Common myeloid progenitor, CD34-positive (primary cell): ENCODE measurements at regions not wholly inside any gene's neighbourhood (a gene's known extent, or its start where the extent isn't known, plus 50 kb on each side); places are given as distances from the start of the nearest gene placed in this dataset.

Experiments
- CTCF ChIA-PET: fragments of 350-600 bp; sonication (Branson Sonifier 250); formaldehyde crosslinking; loops from one replicate; lab custom pipeline; 2021; ENCODE audit warnings: antibody characterized with exemption; lab: Charles Lee
- POLR2A ChIA-PET: fragments of 350-600 bp; sonication (Branson Sonifier 250); formaldehyde crosslinking; loops from one replicate; lab custom pipeline; 2021; ENCODE audit warnings: antibody characterized with exemption; lab: Charles Lee
- DNase-seq, 3 donors: peaks; one replicate each; pipeline versions ENCODE4 v3.0.0 to v3.0.0-alpha.2; 2013
- H3K27ac ChIP-seq, 2 experiments: 1 replicate in 1 of 2; 2 replicates in 1 of 2; pipeline ENCODE4 v1.7.0; 2013; ENCODE audit warnings: inconsistent platforms in 2 of 2, low read length in 2 of 2, mild to moderate bottlenecking in 2 of 2, low read depth in 1 of 2, moderate library complexity in 1 of 2; ENCODE audit not compliant: severe bottlenecking in 2 of 2, insufficient read depth in 1 of 2, poor library complexity in 1 of 2
- H3K27me3 ChIP-seq, 5 experiments: replicated peaks in 2 of 5; 1 replicate in 3 of 5; 2 replicates in 2 of 5; pipeline versions ENCODE4 v1.6.1 to v1.7.0; 2013; ENCODE audit warnings: low read length in 4 of 5, mild to moderate bottlenecking in 2 of 5, moderate library complexity in 2 of 5, inconsistent platforms in 1 of 5; ENCODE audit not compliant: insufficient read depth in 5 of 5, control insufficient read depth in 4 of 5
- H3K36me3 ChIP-seq, 4 experiments: 1 replicate in 2 of 4; 2 replicates in 2 of 4; pipeline versions ENCODE4 v1.6.1 to v1.7.0; 2013; ENCODE audit warnings: low read length in 3 of 4, control low read depth in 1 of 4, mild to moderate bottlenecking in 1 of 4; ENCODE audit not compliant: control insufficient read depth in 4 of 4, insufficient read depth in 4 of 4
- H3K4me1 ChIP-seq, 4 experiments: 1 replicate in 3 of 4; 2 replicates in 1 of 4; pipeline versions ENCODE4 v1.6.1 to v1.7.1; 2013; ENCODE audit warnings: low read length in 3 of 4, mild to moderate bottlenecking in 3 of 4, control low read depth in 1 of 4, inconsistent platforms in 1 of 4, moderate library complexity in 1 of 4; ENCODE audit not compliant: control insufficient read depth in 4 of 4, insufficient read depth in 4 of 4; ENCODE audit errors: control extremely low read depth in 1 of 4
- H3K4me3 ChIP-seq, 7 experiments: 1 replicate in 4 of 7; 2 replicates in 3 of 7; pipeline versions ENCODE4 v1.5.1 to v1.7.0; 2013; ENCODE audit warnings: mild to moderate bottlenecking in 7 of 7, low read length in 6 of 7, moderate library complexity in 6 of 7, inconsistent platforms in 2 of 7, low read depth in 2 of 7, control low read depth in 1 of 7; ENCODE audit not compliant: insufficient read depth in 4 of 7, control insufficient read depth in 1 of 7; ENCODE audit errors: extremely low read depth in 1 of 7
- H3K9me3 ChIP-seq, 5 experiments: 1 replicate in 4 of 5; 2 replicates in 1 of 5; pipeline versions ENCODE4 v1.6.1 to v1.7.1; 2013; ENCODE audit warnings: low read length in 4 of 5, mild to moderate bottlenecking in 2 of 5, inconsistent platforms in 1 of 5, low read depth in 1 of 5, moderate library complexity in 1 of 5; ENCODE audit not compliant: control insufficient read depth in 4 of 5, insufficient read depth in 2 of 5; ENCODE audit errors: control extremely low read depth in 1 of 5
- whole genome bisulfite sequencing: methylation state at CpG from one replicate; pipeline ENCODE4 v1.1.5; 2013; ENCODE audit not compliant: insufficient coverage; 5-methylcytosine and 5-hydroxymethylcytosine counted together

DNA sequence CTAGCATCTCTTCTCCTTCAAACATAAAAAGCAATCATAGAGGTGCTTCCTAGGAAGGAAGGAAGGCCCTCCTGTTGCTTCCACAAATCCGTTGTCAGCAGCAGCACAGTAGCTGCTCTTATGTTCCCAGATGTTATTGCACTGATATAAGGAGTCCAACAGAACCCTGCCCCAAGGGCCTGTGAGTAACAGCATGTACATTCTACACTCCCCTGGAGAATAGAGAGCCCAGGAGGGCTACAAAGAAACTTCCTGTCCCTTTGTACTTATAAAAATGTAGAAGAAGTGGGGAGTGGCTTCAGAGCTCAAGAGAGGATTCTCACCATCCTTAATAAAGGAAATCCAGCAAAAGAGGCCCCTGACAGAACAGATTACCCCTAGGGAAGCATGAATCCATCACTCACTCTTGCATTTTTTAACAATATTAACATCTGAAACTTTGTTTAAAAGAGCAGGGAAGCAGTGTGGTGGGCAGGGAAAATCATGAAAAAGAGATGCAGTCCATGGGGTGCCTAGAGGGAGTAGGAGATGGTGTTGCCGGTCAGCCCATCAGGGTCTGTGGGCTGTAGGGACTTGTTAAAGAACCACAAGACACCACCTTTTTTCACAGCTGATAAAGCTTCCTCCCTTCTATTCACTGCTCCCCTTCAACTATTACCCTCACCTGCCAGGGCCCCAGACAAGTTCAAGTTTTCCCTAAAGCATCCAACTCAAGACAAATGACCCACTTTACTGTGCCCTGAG is 104.5 kb upstream of the ADGRF1 start:
- ChIA-PET POLR2A (no interaction called here), CTCF (no interaction called here)
- peaks cover 0 to 6% (median 0%) of the 10 kb centered on the region in 4 experiments for H3K4me1 ChIP-seq
- DNase-seq, result no peak
- no peaks in the 10 kb centered on the region for H3K9me3 ChIP-seq
- no peaks in the 10 kb centered on the region for H3K36me3 ChIP-seq
- no CpG with 5 or more reads among the region's 2 CpGs for WGBS
- no peak overlapping the region for H3K4me3 ChIP-seq
- H3K27ac ChIP-seq, result no peak overlapping the region
- H3K27me3 ChIP-seq, result no peaks in the 10 kb centered on the region

DNA sequence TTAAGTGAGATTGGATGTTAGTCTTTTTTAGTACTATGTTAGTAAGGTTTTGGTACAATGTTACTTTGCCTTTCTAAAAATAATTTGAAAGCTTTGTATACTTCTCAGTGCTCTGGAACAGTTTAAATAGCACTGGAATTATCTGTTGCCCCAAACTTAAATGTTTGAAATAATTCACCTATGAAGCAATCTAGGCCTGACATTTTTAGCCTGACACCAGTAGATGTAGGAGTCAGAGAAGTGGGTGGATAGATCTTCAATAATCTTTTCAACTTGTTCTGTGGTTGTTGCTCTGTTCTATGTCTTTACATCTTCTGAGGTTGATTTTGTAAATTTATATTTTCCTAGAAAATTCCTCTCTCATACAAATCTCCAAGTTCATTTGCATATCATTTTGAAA is 103.1 kb upstream of the ADGRF1 start:
- POLR2A ChIA-PET, result no interaction called here

DNA sequence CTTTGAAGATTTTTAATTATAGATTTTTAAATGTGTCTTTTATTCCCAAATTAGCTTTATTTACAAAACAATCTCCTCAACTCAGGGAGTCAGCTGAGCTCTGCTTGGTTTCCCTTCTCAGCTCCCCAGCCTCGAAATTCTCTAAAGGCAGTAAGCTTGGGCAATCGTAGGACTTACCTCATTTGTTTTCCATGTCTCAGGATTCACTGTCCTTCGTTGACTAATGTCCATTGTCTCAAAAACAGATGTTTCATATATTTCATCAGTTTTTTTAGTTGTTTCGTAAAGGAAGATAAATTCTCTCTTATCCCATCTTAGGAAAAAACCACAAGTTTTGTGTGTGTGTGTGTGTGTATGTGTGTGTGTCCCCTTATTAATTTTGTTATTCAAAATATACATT is 102.2 kb upstream of the ADGRF1 start:
- no peaks in the 10 kb centered on the region for H3K27me3 ChIP-seq
- no peak for DNase-seq
- no peaks in the 10 kb centered on the region for H3K9me3 ChIP-seq
- WGBS, result 100% methylated on average over 2 of the region's 4 CpGs
- no peaks in the 10 kb centered on the region for H3K36me3 ChIP-seq
- H3K4me3 ChIP-seq, result no peak overlapping the region
- H3K27ac ChIP-seq, result no peak overlapping the region
- ChIA-PET POLR2A (no interaction called here), CTCF (no interaction called here)
- peaks cover 0 to 6% (median 0%) of the 10 kb centered on the region in 4 experiments for H3K4me1 ChIP-seq

More for the DNA sequence above, 103.1 kb upstream of the ADGRF1 start:
- Histone ChIP-seq H3K9me3 (no peaks in the 10 kb centered on the region), H3K27ac (no peak overlapping the region), H3K4me1 (peaks cover 0 to 6% (median 0%) of the 10 kb centered on the region in 4 experiments), H3K36me3 (no peaks in the 10 kb centered on the region), H3K27me3 (no peaks in the 10 kb centered on the region), H3K4me3 (no peak overlapping the region)
- CTCF ChIA-PET, result no interaction called here
- no peak for DNase-seq

DNA sequence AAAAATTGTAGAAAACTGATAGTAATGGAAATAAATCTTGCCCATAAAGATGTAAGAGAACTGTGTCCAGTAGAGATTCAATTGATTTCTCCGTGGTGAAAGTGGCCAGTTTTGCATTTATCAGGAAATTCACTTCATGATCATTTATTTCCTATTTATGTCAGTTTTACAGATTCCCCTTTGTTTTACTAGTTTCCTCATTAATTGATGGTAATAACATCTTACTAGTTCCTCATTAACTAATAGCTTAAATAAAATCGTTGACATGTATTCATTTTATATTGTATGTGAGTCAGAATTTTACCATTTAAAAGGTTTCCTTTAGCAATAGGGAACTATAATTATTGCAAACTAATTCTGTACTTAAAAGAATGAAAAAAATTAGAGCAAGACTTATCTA is 99.8 kb upstream of the ADGRF1 start:
- CTCF ChIA-PET, result no interaction called here
- no peak overlapping the region for H3K4me3 ChIP-seq
- no peaks in the 10 kb centered on the region for H3K9me3 ChIP-seq
- no peak overlapping the region for H3K27ac ChIP-seq
- POLR2A ChIA-PET, result interaction anchor here (0.6 kb wide), 1 partner anchor 480 kb away, joined by 5 read pairs; no protein-coding TSS in a partner anchor
- no peak for DNase-seq
- no CpG with 5 or more reads among the region's 2 CpGs for WGBS
- H3K4me1 ChIP-seq, result peaks cover 0 to 3% (median 0%) of the 10 kb centered on the region in 4 experiments
- no peaks in the 10 kb centered on the region for H3K36me3 ChIP-seq
- H3K27me3 ChIP-seq, result no peaks in the 10 kb centered on the region

DNA sequence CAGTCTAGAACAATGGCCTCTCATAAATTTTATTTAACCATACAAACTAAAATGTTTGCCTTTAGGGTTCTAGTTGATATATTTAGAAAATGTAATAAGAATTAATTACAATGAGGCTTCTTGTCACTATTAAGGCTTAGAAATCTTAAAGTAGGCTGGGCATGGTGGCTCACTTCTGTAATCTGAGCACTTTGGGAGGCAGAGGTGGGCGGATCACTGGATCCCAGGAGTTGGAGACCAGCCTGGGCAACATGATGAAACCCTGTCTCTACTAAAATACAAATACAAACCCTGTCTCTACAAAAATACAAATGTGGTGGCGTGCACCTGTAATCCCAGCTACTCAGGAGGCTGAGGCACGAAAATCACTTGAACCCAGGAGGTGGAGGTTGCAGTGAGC is 99.0 kb upstream of the ADGRF1 start:
- CTCF ChIA-PET, result no interaction called here

DNA sequence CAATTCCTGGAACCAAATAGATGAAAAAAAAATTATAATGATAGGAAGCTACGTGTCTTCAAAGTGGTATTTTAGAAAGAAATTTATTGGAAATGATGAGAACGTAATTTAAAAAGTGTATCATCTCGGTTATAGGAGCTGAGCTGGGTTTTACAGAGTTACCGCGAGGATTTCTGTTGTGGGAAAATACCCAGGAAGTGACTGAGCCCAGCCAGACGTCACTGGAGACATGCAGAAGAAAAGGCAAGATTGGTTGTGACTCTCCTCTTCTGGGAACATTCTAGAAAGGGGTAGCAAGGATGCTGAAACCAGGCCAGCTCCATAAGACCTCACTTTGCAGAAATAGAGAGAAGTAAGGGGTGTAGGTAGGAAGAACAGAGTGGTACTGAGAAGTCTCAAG is 95.9 kb upstream of the ADGRF1 start:
- WGBS, result 79% methylated on average over 6 of the region's 6 CpGs
- H3K27ac ChIP-seq, result no peak overlapping the region
- no peak overlapping the region for H3K4me3 ChIP-seq
- POLR2A ChIA-PET, result no interaction called here
- no peaks in the 10 kb centered on the region for H3K27me3 ChIP-seq
- H3K4me1 ChIP-seq, result peaks cover 0 to 21% (median 7%) of the 10 kb centered on the region in 4 experiments
- DNase-seq, result no peak
- H3K9me3 ChIP-seq, result no peaks in the 10 kb centered on the region
- CTCF ChIA-PET, result no interaction called here
- H3K36me3 ChIP-seq, result no peaks in the 10 kb centered on the region

More for the DNA sequence above, 99.0 kb upstream of the ADGRF1 start:
- DNase-seq, result no peak
- Histone ChIP-seq H3K36me3 (no peaks in the 10 kb centered on the region), H3K4me3 (no peak overlapping the region), H3K4me1 (no peaks in the 10 kb centered on the region), H3K27ac (no peak overlapping the region), H3K9me3 (no peaks in the 10 kb centered on the region), H3K27me3 (no peaks in the 10 kb centered on the region)
- POLR2A ChIA-PET, result no interaction called here
- WGBS, result 100% methylated on average over 1 of the region's 3 CpGs

DNA sequence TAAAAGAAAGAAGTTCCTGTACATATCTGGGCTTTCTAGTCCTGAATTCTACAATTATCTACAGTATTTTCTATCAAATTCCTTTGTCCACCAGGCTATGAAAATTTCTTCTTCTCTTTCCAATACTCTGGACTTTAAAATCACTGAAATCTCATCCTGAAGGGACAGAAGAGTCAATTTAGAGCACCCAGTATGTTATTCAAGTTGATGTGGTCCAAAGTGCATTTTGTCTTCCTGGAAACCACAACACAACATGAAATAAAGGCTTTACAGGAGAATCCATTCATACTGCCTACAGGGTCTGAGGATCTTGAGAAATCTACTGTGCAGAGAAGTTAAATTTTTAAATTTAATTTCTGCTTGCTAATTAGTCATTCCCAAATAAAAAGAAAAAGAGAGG is 94.9 kb upstream of the ADGRF1 start:
- H3K27me3 ChIP-seq, result no peaks in the 10 kb centered on the region
- no peak for DNase-seq
- no peaks in the 10 kb centered on the region for H3K36me3 ChIP-seq
- no peak overlapping the region for H3K4me3 ChIP-seq
- ChIA-PET POLR2A (no interaction called here), CTCF (no interaction called here)
- H3K27ac ChIP-seq, result no peak overlapping the region
- H3K9me3 ChIP-seq, result no peaks in the 10 kb centered on the region
- H3K4me1 ChIP-seq, result peaks cover 0 to 21% (median 7%) of the 10 kb centered on the region in 4 experiments
